H1 (cell line): ENCODE measurements at regions not wholly inside any gene's neighbourhood (a gene's known extent, or its start where the extent isn't known, plus 50 kb on each side); places are given as distances from the start of the nearest gene placed in this dataset.

ENCODE experiments used
- CTCF ChIA-PET: fragments of 300-600 bp; sonication (Branson Sonifier 250); formaldehyde crosslinking; loops from one replicate; lab custom pipeline; 2021; ENCODE audit not compliant: partially characterized antibody; lab: Charles Lee
- POLR2A ChIA-PET: fragments of 300-600 bp; sonication (Branson Sonifier 250); formaldehyde crosslinking; loops from one replicate; lab custom pipeline; 2021; ENCODE audit warnings: inconsistent platforms; ENCODE audit not compliant: partially characterized antibody; lab: Charles Lee
- DNase-seq, 2 experiments: peaks; one replicate each; pipeline versions ENCODE4 v3.0.0 to v3.0.0-alpha.2; 2010 to 2022; ENCODE audit warnings: low spot score in 2 of 2, low read depth in 1 of 2, mixed read lengths in 1 of 2
- FAIRE-seq: peaks from 2 replicates; lab custom pipeline; 2011; peaks lifted over from hg19 to GRCh38; lab: Jason Lieb, UNC
- H2AFZ ChIP-seq: 2 replicates; pipeline ENCODE4 v1.8.1; 2012; ENCODE audit warnings: low read length, inconsistent platforms
- H2AK5ac ChIP-seq: 2 replicates; pipeline ENCODE4 v1.6.1; 2013; ENCODE audit warnings: low read depth, low read length
- H2BK120ac ChIP-seq: replicated peaks from 2 replicates; pipeline ENCODE3; 2013; ENCODE audit warnings: low read depth, low read length, inconsistent platforms
- H2BK12ac ChIP-seq: 2 replicates; pipeline ENCODE4 v1.6.1; 2013; ENCODE audit warnings: low read depth, low read length
- H2BK15ac ChIP-seq: 2 replicates; pipeline ENCODE4 v1.6.1; 2013; ENCODE audit warnings: low read length
- H2BK20ac ChIP-seq: 2 replicates; pipeline ENCODE4 v1.6.1; 2013; ENCODE audit warnings: low read length
- H2BK5ac ChIP-seq: 2 replicates; pipeline ENCODE4 v1.6.1; 2013; ENCODE audit warnings: low read depth, low read length
- H3K14ac ChIP-seq: 2 replicates; pipeline ENCODE4 v1.6.1; 2013; ENCODE audit warnings: inconsistent platforms; ENCODE audit not compliant: insufficient read length
- H3K18ac ChIP-seq: 2 replicates; pipeline ENCODE4 v1.6.1; 2013; ENCODE audit warnings: low read length; ENCODE audit errors: extremely low read depth
- H3K23ac ChIP-seq: 2 replicates; pipeline ENCODE4 v1.6.1; 2013; ENCODE audit warnings: inconsistent platforms; ENCODE audit not compliant: insufficient read length
- H3K23me2 ChIP-seq: 2 replicates; pipeline ENCODE4 v1.6.1; 2013; ENCODE audit warnings: low read depth, low read length
- H3K27ac ChIP-seq: 2 replicates; pipeline ENCODE4 v1.6.1; 2011; ENCODE audit warnings: low read depth, low read length, inconsistent platforms
- H3K27me3 ChIP-seq, 4 experiments: replicated peaks in 1 of 4; 1 replicate in 1 of 4; 2 replicates in 3 of 4; pipeline versions ENCODE4 v1.6.1 to v1.8.1; 2011 to 2013; ENCODE audit warnings: low read length in 3 of 4, mild to moderate bottlenecking in 3 of 4, inconsistent platforms in 2 of 4, mixed read lengths in 2 of 4, moderate library complexity in 1 of 4; ENCODE audit not compliant: control insufficient read depth in 3 of 4, insufficient read depth in 3 of 4; ENCODE audit errors: extremely low read depth in 1 of 4
- H3K36me3 ChIP-seq, 4 experiments: 2 replicates each; pipeline versions ENCODE4 v1.6.1 to v1.8.1; 2011 to 2013; ENCODE audit warnings: mild to moderate bottlenecking in 4 of 4, low read length in 3 of 4, moderate library complexity in 2 of 4, control low read depth in 1 of 4, inconsistent platforms in 1 of 4; ENCODE audit not compliant: insufficient read depth in 4 of 4, control insufficient read depth in 2 of 4
- H3K4ac ChIP-seq: replicated peaks from 2 replicates; pipeline ENCODE3; 2013; ENCODE audit warnings: low read length, low read depth, mixed read lengths, inconsistent platforms; ENCODE audit not compliant: insufficient read length
- H3K4me1 ChIP-seq, 4 experiments: replicated peaks in 1 of 4; 1 replicate in 1 of 4; 2 replicates in 3 of 4; pipeline versions ENCODE4 v1.6.1 to v1.8.1; 2011 to 2013; ENCODE audit warnings: low read length in 3 of 4, inconsistent platforms in 2 of 4, mixed read lengths in 1 of 4; ENCODE audit not compliant: insufficient read depth in 4 of 4, control insufficient read depth in 3 of 4
- H3K4me2 ChIP-seq, 2 experiments: 2 replicates each; pipeline versions ENCODE4 v1.6.1 to v1.8.1; 2011 to 2013; ENCODE audit warnings: low read depth in 2 of 2, low read length in 2 of 2, control low read depth in 1 of 2, inconsistent platforms in 1 of 2, mild to moderate bottlenecking in 1 of 2; ENCODE audit not compliant: insufficient read depth in 1 of 2
- H3K4me3 ChIP-seq, 4 experiments: fragments of 200-600, 300-600 bp in 1 of 4; sonication (generic), shearing (Covaris generic), sonication (Bioruptor Twin) in 1 of 4; 2 replicates each; pipeline versions ENCODE4 v1.5.1 to v1.8.1; 2011 to 2016; ENCODE audit warnings: low read length in 4 of 4, low read depth in 3 of 4, control low read depth in 2 of 4, inconsistent platforms in 2 of 4, mild to moderate bottlenecking in 2 of 4, mixed read lengths in 1 of 4, moderate library complexity in 1 of 4; ENCODE audit not compliant: insufficient read depth in 2 of 4; ENCODE audit errors: extremely low read depth in 1 of 4
- H3K56ac ChIP-seq: replicated peaks from 2 replicates; pipeline ENCODE3; 2013; ENCODE audit warnings: low read depth, mild to moderate bottlenecking, mixed read lengths, low read length, inconsistent platforms; ENCODE audit not compliant: insufficient read length
- H3K79me1 ChIP-seq: 2 replicates; pipeline ENCODE4 v1.6.1; 2013; ENCODE audit warnings: low read depth, low read length, control low read depth
- H3K79me2 ChIP-seq, 2 experiments: 2 replicates each; pipeline versions ENCODE4 v1.6.1 to v1.8.1; 2012 to 2013; ENCODE audit warnings: low read length in 2 of 2, mild to moderate bottlenecking in 2 of 2, inconsistent platforms in 1 of 2; ENCODE audit not compliant: insufficient read depth in 2 of 2, control insufficient read depth in 1 of 2
- H3K9ac ChIP-seq, 4 experiments: replicated peaks in 1 of 4; 1 replicate in 1 of 4; 2 replicates in 3 of 4; pipeline versions ENCODE4 v1.6.1 to v1.8.1; 2011 to 2013; ENCODE audit warnings: low read depth in 3 of 4, low read length in 3 of 4, control low read depth in 2 of 4, mild to moderate bottlenecking in 2 of 4, moderate library complexity in 2 of 4, inconsistent platforms in 1 of 4; ENCODE audit errors: extremely low read depth in 1 of 4
- H3K9me3 ChIP-seq, 2 experiments: 2 replicates each; pipeline versions ENCODE4 v1.6.1 to v1.8.1; 2012 to 2013; ENCODE audit warnings: mild to moderate bottlenecking in 2 of 2, moderate library complexity in 2 of 2, control low read depth in 1 of 2, inconsistent platforms in 1 of 2, low read depth in 1 of 2, low read length in 1 of 2, mixed read lengths in 1 of 2; ENCODE audit not compliant: insufficient read depth in 2 of 2
- H4K20me1 ChIP-seq, 2 experiments: replicated peaks in 1 of 2; 2 replicates each; pipeline versions ENCODE3 to v1.8.1; 2011 to 2013; ENCODE audit warnings: inconsistent platforms in 2 of 2, low read length in 2 of 2, mild to moderate bottlenecking in 1 of 2; ENCODE audit not compliant: insufficient read depth in 2 of 2, control insufficient read depth in 1 of 2
- H4K5ac ChIP-seq: 2 replicates; pipeline ENCODE4 v1.6.1; 2013; ENCODE audit warnings: low read length, low read depth, mixed read lengths, inconsistent platforms; ENCODE audit not compliant: insufficient read length
- H4K8ac ChIP-seq: 2 replicates; pipeline ENCODE4 v1.8.0; 2013; ENCODE audit warnings: mild to moderate bottlenecking, moderate library complexity, low read length, inconsistent platforms; ENCODE audit not compliant: insufficient read depth; ENCODE audit errors: extremely low read depth
- H4K91ac ChIP-seq: replicated peaks from 2 replicates; pipeline ENCODE3; 2013; ENCODE audit warnings: low read length, mixed read lengths, inconsistent platforms; ENCODE audit not compliant: insufficient read length
- CEBPB ChIP-seq: IDR thresholded peaks from 2 replicates; pipeline ENCODE4 v1.6.1; 2012; ENCODE audit warnings: low read depth, low read length
- CTBP2 ChIP-seq: IDR thresholded peaks from 2 replicates; pipeline ENCODE4 v1.7.0; 2011; ENCODE audit warnings: borderline replicate concordance, mild to moderate bottlenecking, moderate library complexity, mixed read lengths, low read length; ENCODE audit not compliant: insufficient read depth, insufficient read length
- JUN ChIP-seq: IDR thresholded peaks from 2 replicates; pipeline ENCODE4 v1.6.1; 2011; ENCODE audit warnings: low read depth, mild to moderate bottlenecking, improper control_type of control experiment, low read length
- NRF1 ChIP-seq: IDR thresholded peaks from 2 replicates; pipeline ENCODE4 v1.6.1; 2011; ENCODE audit warnings: mild to moderate bottlenecking, low read depth, low read length, improper control_type of control experiment
- RXRA ChIP-seq: IDR thresholded peaks from 2 replicates; pipeline ENCODE4 v1.6.1; 2011; ENCODE audit warnings: low read depth, mild to moderate bottlenecking, low read length, moderate library complexity; ENCODE audit not compliant: insufficient read depth
- SP2 ChIP-seq: IDR thresholded peaks from 2 replicates; pipeline ENCODE4 v1.6.1; 2012; ENCODE audit warnings: mild to moderate bottlenecking, low read length, inconsistent platforms
- ZNF274 ChIP-seq: IDR thresholded peaks from 2 replicates; pipeline ENCODE4 v1.7.0; 2012; ENCODE audit warnings: low read length, borderline replicate concordance; ENCODE audit errors: extremely low read depth
- WGBS, 2 experiments: shearing (Covaris generic) in 1 of 2; methylation state at CpG; one replicate each; pipeline versions ENCODE4 v1.1.6 to v1.1.7; 2013 to 2015; ENCODE audit warnings: low lambda C conversion rate in 2 of 2, mixed read lengths in 2 of 2, inconsistent platforms in 1 of 2, low coverage in 1 of 2, missing lambda C conversion rate in 1 of 2; ENCODE audit not compliant: insufficient replicate concordance in 2 of 2, insufficient coverage in 1 of 2, insufficient read length in 1 of 2; ENCODE audit errors: extremely low coverage in 1 of 2, missing lambda C conversion rate in 1 of 2; 5-methylcytosine and 5-hydroxymethylcytosine counted together

DNA sequence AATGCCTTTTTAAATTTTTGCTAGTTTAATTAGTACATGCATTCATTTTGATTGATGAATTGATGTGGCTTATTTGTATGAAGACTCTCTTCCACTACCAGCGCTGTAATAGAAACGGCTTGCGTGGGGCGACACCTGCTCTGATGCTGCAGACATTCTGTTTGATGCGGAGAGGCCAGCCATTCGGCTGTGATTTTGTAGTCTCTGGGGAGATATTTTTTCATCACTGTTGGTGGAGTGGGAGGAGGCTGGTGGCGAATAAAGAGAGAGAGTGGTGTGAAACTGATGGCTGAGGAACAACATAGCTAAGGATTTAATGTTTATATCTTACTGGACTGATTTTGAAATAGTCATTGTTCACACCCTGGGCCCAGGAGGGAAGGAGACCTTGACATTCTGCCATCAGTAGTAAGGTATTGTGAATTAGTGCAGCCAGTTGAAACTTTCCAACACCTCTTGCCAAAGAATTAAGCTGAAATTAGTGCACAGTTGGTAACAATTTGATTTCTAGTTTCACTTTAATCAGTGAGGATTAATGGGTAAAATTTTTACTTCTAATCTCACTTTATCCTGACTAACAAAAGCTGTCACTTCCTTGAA is 224.1 kb downstream of the MTX2 start:
- WGBS, 2 experiments: 87% methylated on average over 7 of the region's 7 CpGs; no CpG with 5 or more reads in 1 of the 2 experiments
- no peaks in the 10 kb centered on the region for H3K79me2 ChIP-seq
- no peak for DNase-seq
- H4K91ac ChIP-seq: no peak overlapping the region
- H3K27me3 ChIP-seq: peaks cover 0 to 15% (median 7%) of the 10 kb centered on the region in 4 experiments; a peak in 5 of 7 replicates
- H3K9ac ChIP-seq: no peak overlapping the region
- no peaks in the 10 kb centered on the region for H3K9me3 ChIP-seq
- FAIRE-seq: no peak
- no peaks in the 10 kb centered on the region for H3K36me3 ChIP-seq
- H2BK15ac ChIP-seq: no peak overlapping the region
- H3K79me1 ChIP-seq: no peaks in the 10 kb centered on the region
- H3K27ac ChIP-seq: no peak overlapping the region
- ChIA-PET CTCF (interaction anchor here (0.9 to 1.5 kb wide), 2 partner anchors 10 to 39 kb away, joined by 3 to 5 read pairs; no protein-coding TSS in a partner anchor), POLR2A (no interaction called here)
- no peak overlapping the region for H2AFZ ChIP-seq
- H3K4me2 ChIP-seq: no peak overlapping the region
- no peak overlapping the region for H4K5ac ChIP-seq
- no peak overlapping the region for H2BK20ac ChIP-seq
- H3K18ac ChIP-seq: no peak overlapping the region
- no peak overlapping the region for H3K4me3 ChIP-seq
- no peak overlapping the region for H3K4ac ChIP-seq
- H3K23me2 ChIP-seq: no peaks in the 10 kb centered on the region; the same call in 1 of the 2 replicates
- no peak overlapping the region for H4K8ac ChIP-seq
- H2BK12ac ChIP-seq: no peak overlapping the region
- H2BK120ac ChIP-seq: no peak overlapping the region
- TF ChIP-seq ZNF274 (no peak), CEBPB (no peak), RXRA (no peak), JUN (no peak), CTBP2 (no peak), SP2 (no peak), NRF1 (no peak)
- H3K56ac ChIP-seq: no peak overlapping the region
- no peak overlapping the region for H3K23ac ChIP-seq
- H2AK5ac ChIP-seq: no peak overlapping the region
- no peaks in the 10 kb centered on the region for H4K20me1 ChIP-seq
- H3K4me1 ChIP-seq: peaks cover 0 to 19% (median 11%) of the 10 kb centered on the region in 4 experiments
- no peak overlapping the region for H2BK5ac ChIP-seq
- no peak overlapping the region for H3K14ac ChIP-seq
